Occipital lobe (tissue), 1 donor: ENCODE measurements at regions not wholly inside any gene's neighbourhood (a gene's known extent, or its start where the extent isn't known, plus 50 kb on each side); places are given as distances from the start of the nearest gene placed in this dataset.

Source experiments
- DNase-seq: peaks from one replicate; lab custom pipeline; 2025; lab: John Stamatoyannopoulos, UW

DNA sequence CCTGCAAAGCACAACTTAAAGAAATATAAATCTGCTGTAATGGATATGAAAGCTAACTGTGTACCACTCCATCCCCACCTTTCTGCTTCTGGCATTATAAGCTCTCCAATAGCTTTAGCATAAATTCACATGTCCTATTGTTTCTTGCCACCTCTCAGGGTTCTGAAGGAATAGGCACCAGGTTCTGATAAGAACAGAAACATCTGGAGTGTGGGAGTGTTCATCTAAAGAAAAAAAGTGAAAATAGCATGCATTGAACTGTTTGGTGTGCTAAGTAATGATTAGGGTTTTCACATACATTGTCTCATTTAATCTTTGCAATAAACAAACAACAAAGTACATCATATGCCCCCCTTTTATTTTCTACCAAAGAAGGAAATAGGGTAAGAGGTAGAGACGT lies 72.3 kb downstream of the FAM76B start:
- no peak for DNase-seq

DNA sequence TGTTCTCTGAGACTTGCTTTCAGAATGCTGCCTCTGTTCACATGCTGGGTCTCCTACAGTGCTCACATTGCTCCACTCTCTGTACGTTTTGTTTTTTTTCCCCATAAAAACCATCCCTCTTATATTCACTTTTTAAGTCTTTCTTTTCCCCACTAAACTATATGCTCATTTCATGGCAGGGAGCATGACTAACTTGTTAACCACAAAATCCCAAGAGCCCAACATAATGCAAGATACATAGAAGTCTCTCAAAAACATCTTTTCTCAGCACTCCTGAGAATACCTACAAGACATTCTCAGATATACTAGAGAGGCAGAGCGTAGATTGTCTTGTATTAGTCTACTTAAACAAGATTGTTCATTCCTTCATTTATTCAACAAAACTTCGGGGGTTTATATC lies 73.3 kb downstream of the FAM76B start:
- no peak for DNase-seq

DNA sequence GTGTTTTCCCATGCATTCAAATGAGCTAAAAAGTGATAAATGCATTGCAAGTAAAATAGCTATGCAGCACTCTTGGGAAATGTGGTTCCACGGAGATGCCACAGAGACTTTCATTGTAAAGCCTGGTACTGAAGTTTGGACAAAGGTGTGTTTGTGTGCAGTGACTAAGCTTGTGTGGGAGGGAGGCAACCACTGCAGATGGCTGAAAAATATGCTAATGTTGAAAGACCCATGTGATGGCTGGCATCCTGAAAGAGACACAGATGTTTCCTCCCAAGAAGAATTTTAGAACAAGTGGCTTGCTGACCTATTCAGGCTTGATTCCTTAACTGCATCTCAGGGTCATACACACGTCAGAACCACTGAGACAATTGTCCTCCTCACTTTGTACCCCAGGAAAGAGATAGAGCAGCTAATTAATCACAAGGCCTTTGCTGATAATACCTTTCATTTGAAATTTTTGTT lies 73.8 kb downstream of the FAM76B start:
- peak; percentile 63 for DNase-seq

DNA sequence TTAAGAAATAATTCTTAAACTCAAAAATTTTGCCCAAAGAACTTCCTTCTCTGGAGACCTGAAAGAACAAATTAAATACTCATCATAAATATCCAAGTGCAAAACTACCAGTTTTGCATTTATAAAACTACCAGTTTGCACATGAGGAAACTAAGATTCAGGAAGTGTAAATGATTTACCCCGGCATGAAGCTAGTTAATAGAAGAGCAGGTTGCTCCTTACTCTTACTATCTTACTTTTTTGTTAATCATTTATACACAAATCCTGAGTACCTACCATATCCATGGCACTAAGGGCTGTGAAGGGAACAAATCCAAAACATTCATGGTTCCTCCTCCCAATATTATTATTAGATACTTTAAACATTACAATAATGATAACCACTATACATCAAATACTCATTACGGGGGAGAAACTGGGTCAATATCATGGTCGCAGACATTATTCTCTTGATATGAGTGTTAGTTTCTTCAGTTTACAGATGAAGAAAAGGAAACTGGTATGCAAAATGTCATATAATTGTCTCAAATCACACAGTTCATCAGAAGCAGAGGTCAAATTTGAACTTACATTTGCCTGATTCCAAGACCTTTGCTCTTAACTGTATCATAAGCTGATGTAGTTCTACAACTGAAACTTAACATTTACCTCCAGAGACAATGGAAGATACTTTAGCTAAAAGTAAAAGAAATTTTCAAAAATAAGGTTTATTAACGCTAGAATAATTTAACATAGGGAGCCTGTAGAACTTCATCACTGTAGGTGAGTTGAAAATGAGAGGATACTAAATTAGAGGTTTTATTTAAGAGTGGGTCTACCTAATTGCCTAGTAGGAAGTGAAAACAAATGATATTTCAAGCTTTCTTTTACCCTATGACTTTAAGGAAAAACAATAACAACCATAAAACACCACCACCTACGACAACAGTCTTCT lies 74.5 kb downstream of the FAM76B start:
- no peak for DNase-seq

DNA sequence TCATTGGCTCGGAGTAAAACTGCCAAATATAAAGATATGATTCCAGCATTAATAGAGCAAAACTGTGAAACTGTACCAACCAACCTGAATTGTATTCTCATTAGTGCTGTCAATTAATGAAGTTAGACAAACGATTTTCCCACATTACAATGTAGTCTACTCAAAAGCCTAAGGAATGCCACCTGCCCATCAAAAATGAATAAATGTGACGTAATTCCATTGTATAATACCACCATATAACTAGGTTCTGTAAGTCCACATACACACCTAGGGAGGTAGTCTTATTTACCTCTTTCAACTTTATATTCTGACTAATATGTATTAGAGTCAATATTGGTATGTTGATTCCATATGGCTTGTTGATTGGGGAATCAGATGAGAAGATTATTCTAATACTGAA lies 76.2 kb downstream of the FAM76B start:
- DNase-seq = no peak

DNA sequence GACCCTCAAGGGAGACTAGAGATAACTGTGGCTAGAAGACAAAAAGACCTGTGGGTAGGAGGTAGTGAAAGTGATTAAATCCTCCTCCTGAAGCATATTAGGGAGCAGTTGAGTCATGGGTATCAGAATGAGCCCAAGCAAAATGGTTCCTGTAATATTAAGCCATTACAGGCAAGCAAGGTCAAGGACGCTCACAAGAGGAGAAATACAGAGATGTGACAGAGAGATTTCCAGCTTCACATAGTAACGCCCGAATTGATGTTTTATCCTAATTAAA lies 77.7 kb downstream of the FAM76B start:
- no peak for DNase-seq

DNA sequence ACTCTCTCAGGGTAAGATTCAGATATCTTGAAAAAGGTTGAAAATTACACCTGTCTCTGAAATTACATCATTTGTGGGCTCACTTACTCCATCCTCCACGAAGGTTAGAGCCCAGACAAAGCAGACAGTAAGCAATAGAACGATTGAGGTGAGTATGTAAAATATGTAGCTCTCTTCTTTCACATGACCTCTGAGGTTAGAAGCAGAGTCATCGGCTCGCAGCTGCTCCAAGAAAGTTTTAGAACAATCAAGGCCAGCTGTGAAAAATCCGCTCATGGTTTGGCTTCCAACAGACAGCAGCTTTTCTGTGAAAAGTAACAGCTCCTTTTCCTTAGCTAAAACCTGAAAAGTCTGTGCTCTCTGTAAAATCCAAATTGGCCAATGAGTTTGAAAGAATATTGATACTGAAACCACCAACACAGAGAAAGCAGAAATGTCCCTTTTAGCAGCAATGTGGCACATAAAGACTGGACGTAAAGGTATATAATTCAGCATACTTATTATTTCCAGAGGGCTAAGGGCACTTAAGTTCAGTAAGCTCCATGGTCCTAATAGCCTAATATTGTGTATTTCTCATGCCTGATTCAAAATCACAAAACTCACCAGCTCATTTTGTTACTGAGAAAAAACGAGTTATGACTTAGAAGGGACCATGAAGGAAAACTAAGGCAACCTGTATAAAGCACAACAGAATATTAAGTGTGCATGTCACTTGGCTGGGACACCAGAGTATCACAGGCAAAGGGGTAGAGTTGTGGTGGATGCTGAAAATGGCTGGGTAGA lies 78.2 kb downstream of the FAM76B start:
- no peak for DNase-seq

DNA sequence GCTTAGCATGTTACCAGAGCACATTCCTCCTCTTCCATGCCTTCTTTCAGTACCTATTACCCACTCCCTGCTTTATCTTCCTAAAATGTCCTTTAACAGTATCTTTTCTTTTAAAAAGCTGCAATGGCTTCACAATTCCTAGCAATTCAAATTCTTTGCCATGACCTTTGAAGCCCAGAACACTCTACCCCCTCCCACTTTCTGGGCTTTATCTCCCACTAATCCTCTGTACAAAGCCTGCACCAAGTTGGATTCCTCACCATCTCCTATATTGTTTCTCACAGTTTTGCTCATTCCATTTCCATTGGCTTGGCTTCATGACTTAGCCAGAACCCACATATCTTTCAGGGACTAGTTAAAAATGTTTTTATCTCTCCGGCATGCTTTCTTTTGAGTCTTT lies 80.9 kb downstream of the FAM76B start:
- DNase-seq = no peak

DNA sequence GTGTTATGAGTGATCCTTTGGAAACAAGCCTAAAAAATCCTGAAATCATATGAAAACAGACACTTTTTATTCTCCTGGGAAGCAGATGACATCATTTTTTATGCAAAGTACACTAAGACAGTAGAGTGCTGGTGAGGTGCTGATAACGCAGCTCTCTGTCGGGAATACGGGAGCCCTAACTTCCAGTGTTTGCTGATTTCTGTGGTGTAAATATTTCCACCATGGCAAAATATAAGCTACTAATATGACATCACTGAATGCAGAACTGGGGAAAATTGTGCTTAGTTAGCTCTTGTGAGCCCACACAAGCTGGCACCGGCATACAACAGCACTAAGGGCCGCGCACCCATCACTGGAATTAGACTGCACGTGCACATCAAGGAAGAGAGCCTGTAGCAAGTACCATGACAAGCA lies 82.6 kb downstream of the FAM76B start:
- no peak for DNase-seq

DNA sequence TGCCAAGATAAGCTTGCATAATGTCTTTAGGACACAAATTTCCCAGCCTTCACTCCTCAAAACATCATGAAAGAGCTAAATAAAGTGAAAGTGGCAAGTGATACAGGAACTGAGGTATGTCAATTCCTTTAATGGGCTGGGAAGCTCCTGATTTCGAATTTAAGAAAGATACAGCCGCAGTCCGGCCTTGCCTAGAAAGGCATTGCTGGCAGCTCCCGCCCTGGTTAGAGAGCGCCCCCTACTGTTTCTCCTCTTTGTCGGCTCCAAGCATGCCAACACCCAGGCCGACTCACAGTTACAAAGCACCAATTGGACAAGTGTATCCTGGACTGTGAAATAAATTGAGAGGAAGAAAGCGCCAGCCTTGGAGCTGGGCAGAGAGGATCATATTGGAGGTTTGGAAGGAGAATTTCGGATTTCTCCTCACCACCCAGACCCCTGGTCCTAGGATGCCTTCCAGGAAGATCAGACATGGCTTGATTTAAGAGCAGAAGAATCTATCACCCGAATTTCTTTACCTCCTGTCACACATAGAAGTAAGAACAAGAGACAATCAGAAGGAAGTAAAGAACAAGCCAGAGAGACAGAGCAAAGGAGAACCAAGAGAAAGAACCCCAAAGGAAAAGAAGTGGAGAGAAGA lies 84.0 kb downstream of the FAM76B start:
- peak; percentile 79 for DNase-seq

DNA sequence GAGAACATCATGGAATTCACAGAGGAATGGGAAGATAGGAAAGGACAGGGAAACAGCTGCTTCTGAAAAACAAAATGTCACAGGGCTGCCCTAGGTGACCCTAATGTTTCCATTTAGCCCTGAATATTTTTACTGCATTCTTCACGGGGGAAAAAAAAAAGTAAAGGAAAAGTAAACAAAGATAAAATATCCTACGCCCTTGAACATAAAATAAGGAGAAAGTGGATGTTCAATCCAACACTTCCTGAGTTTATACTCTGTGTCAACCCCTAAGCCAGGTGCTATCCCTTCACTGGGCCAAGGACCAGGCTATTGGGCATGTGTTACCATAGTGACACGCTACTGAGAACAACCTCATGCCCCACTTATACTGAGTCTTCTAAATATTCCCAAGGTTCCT lies 84.7 kb downstream of the FAM76B start:
- no peak for DNase-seq

DNA sequence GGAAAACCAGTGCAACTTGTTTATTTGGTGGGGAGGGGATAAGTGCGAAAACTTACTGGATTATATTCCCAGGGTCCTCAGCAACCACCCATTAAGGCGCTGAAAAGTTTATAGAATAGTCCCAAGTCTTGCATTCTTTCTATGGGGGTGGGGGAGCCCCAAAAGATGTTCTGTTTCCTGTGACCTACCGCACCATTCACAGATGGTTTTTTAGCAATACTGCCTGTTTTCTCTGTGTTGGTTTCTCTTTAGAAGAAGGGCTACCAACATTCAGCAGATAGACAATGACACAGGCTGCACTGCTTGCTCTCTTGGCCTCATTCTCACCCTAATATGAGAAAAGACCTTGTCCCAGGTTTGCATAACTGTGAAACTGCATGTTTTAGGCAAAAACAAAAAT lies 86.5 kb downstream of the FAM76B start:
- no peak for DNase-seq

DNA sequence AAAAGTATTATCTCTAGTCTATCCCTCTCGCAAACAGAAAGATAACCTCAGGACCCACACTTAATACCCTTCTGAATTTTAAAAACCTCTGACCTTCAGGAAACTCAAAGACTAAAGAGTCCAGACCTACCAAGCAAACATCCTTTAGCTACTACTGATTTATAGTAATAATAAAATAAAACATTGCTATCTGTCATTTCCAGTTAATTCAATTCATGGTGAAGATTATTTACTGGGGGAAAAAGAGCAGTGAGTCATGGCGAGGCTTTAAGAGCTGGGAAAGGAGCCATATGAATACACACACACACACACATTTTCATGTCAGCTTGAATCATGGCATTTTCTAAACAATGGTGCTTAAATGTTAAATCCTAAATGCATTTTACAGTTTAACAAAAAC lies 87.1 kb downstream of the FAM76B start:
- DNase-seq = no peak

DNA sequence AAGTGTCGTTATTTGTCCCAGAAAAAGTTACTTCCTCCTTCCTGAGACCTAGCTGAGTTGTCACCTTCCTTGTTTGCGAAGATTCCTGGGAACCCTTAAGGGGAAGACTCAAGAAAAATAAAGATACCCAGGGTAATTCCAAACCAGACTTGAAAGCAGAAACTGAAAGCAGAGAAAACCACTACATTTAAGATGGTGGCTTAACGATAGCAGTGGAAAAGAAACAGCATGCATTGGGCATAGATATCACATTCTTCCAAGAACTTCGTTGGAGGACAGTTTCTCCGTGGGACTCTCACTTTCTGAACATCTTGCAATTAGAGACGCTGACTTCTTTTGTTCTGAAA lies 89.1 kb downstream of the FAM76B start:
- DNase-seq = no peak

DNA sequence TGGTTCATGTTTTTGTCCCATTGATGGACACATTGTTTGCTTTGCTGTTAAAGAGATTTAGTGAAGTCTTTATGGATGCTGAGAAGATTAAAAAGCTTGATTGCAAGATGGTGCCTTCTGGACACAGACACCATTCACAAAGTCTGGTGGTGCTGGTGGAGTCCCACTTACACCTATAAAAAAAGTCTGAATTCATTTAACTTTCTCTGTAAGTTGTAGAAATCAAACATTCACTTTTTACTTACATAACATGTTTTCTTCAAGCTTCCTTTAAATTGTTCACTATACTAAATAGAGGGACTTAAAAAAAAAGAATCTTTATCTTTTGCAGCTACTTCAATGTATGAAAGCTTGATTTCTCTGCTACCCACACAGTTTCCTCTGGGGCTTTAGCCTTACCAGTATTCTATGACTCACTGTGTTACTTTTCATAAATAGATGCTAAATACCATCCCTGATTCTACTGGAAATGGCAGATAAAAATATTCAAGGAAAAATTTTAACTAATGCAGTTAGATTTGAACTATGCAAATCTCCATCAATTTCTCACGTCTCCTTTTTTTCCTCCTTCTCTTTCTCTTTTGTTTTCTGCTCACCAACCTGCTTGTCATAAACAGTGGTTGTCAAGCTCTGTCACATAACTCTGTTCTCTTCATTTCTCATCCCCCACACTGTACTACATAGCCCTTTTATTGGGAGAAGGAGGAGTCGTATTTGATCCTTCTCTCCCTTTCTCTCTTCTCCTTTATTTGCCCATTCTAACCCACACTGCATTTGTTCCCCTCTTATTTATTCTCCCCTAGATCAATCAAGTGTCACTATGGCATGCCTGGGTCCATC lies 89.7 kb downstream of the FAM76B start:
- DNase-seq = no peak

DNA sequence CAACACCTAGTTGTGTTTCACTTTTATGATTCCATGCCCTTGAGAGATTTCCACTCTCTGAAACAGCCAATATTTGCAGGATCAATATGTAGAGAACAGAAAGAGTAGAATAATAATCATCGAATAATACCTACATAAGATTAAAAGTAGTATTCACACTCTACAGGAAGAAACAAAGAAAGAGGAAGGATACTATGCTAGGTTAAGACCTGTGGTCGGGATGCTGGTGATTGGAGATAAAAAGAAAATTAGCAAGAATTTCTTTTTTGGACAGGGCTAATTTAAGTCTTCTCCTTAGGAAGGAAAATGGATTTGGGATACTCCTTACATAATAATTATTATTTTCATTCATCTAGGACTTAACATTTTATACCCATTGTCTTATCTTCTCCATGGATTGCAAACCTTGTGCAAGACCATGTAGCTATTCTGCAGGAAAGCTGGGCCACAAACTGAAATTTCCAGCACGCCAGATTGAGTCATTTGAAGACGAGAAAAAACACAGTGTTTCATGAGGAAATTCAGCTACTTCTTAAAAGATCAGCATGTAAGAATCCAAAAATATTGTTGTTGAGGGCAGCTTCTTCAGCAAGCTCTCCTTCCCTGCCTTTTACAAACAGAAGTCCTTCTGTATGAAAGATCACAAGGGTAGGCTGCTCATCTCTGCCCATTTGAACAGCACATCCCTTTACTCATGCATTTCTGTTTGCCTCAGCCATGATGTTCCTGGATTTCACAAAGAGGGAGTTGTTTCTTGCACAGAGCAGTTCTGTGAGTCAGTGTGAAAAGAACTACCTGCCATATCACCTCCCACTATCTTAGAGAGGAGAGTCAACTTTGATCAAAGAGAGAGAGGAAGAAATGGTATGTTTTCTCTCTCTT lies 90.7 kb downstream of the FAM76B start:
- peak; percentile 40 for DNase-seq

DNA sequence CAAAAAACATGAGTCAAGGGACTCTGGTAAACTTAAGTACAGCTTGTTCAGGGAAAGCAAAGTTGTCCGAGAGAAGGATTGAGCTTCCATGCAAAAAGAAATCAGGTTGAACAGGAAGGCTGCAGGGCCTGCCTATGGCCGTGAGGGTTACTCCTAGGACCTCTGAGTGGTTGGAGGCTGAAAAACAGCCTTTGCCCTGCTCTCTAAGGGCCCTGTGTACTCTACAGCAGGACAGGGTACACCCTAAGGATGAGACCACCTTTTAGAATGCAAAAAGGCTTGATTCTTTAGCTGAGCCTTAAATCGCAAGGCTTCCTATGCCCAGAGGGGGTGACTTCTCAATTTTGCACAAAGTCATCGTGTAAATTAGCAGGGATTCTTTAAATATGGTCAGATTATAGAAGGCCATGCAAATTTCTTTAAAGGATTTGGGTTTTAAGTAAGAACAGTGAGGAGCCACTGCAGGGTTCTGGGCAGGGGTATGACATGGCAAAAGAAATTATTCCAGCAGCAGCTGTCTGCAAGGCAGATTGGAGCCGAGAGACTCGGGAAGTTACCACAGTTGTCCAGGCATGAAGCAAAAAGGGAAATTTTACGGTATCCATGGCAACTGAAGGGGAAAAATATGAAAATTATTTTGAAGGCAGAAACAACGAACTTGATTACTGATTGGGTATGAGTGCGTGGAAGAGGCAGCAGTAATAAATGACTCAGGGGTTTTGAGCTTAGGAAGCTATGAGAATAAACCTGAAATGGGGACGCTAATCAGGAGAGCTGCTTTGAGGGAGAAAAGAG lies 91.8 kb downstream of the FAM76B start:
- no peak for DNase-seq

DNA sequence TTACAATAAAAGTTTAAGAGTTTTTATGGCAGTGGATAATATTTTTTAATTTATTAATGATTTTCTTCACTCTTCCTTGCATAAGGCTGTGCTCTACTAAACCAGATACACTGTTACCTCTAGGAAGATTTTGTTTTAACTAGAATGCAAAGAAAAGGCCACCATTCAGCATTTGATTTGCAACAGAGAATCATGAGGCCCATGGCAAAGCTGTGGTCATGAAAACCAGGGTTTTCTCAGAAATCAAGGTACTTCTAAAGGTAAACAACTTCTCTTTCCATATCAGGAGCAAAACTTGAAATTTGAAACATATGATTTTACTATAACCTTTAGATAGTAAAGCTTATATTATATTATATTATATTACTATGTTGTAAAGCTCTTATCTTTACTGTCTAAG lies 94.4 kb downstream of the FAM76B start:
- DNase-seq = no peak

DNA sequence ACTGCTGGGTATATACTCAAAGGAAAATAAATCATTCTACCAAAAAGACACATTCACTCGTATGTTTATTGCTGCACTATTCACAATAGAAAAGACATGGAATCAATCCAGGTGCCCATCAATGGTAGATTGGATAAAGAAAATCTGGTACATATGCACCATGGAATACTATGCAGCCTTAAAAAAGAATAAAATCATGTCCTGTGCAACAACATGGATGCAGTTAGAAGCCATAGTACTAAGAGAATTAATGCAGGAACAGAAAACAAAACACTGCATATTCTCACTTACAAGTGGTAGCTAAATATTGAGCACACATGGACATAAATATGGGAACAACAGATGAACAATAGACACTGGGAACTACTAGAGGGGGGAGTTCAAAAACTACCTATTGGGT lies 96.3 kb downstream of the FAM76B start:
- DNase-seq = no peak
